ENCODE measurements at regions not wholly inside any gene's neighbourhood (a gene's known extent, or its start where the extent isn't known, plus 50 kb on each side); places are given as distances from the start of the nearest gene placed in this dataset.

- no peak for DNase-seq
Observed at GRCh38 chr13:99827011-99827772, 144.4 kb downstream of the ZIC5 start.

GRCh38 chr13:99823961-99824360 lies 147.6 kb downstream of the ZIC5 start:
- no peak for DNase-seq

- DNase-seq = no peak
Observed at GRCh38 chr13:99822820-99823219, 148.7 kb downstream of the ZIC5 start.

- no peak for DNase-seq
Observed at GRCh38 chr13:99821741-99822140, 149.8 kb downstream of the ZIC5 start.

GRCh38 chr13:99819967-99820366 lies 151.6 kb downstream of the ZIC5 start:
- no peak for DNase-seq

- no peak for DNase-seq
Observed at GRCh38 chr13:99816321-99816720, 155.2 kb downstream of the ZIC5 start.

GRCh38 chr13:99813336-99814095 lies 158.1 kb downstream of the ZIC5 start:
- DNase-seq = no peak

GRCh38 chr13:99812625-99813024 lies 158.9 kb downstream of the ZIC5 start:
- no peak for DNase-seq

- no peak for DNase-seq
Observed at GRCh38 chr13:99811067-99811700, 160.4 kb downstream of the ZIC5 start.

- no peak for DNase-seq
Observed at GRCh38 chr13:99809926-99810325, 161.6 kb downstream of the ZIC5 start.

GRCh38 chr13:99809496-99809895 lies 162.1 kb downstream of the ZIC5 start:
- DNase-seq = no peak

GRCh38 chr13:99808786-99809185 lies 162.8 kb downstream of the ZIC5 start:
- DNase-seq = no peak

GRCh38 chr13:99806671-99807070 lies 164.9 kb downstream of the ZIC5 start:
- no peak for DNase-seq

- DNase-seq = no peak
Observed at GRCh38 chr13:99805361-99805760, 166.2 kb downstream of the ZIC5 start.

GRCh38 chr13:99803141-99803540 lies 168.4 kb downstream of the ZIC5 start:
- DNase-seq = peak in 16 of 58 donors; percentile 1 to 69 (median 10)

- no peak for DNase-seq
Observed at GRCh38 chr13:99802416-99802815, 169.2 kb downstream of the ZIC5 start.

GRCh38 chr13:99800951-99801350 lies 170.6 kb downstream of the ZIC5 start:
- no peak for DNase-seq

- DNase-seq = no peak
Observed at GRCh38 chr13:99800011-99800410, 171.6 kb downstream of the ZIC5 start.

GRCh38 chr13:99798756-99799155 lies 172.8 kb downstream of the ZIC5 start:
- DNase-seq = no peak

GRCh38 chr13:99797691-99798090 lies 173.9 kb downstream of the ZIC5 start:
- DNase-seq = no peak

- DNase-seq = no peak
Observed at GRCh38 chr13:99796175-99796819, 175.3 kb downstream of the ZIC5 start.
